ENCODE measurements at regions not wholly inside any gene's neighbourhood (a gene's known extent, or its start where the extent isn't known, plus 50 kb on each side); places are given as distances from the start of the nearest gene placed in this dataset.

- Mint-ChIP-seq H3K9me3 (no peaks in the 10 kb centered on the region), H3K4me3 (no peak overlapping the region), H3K4me1 (no peaks in the 10 kb centered on the region), H3K27ac (no peak overlapping the region), H3K36me3 (no peaks in the 10 kb centered on the region), H3K27me3 (ENCODE audit: low read depth in 3 of 3) (peaks cover 0 to 2% (median 0%) of the 10 kb centered on the region in 3 donors)
- whole genome bisulfite sequencing (ENCODE audit: insufficient coverage): no CpG with 5 or more reads among the region's 1 CpG
- no peak for TF ChIP-seq CTCF (IDR thresholded peaks at IDR 0.05)
- H3K9ac ChIP-seq (ENCODE audit: insufficient read depth, low read length, poor library complexity, severe bottlenecking): no peak overlapping the region
- no peaks in the 10 kb centered on the region for H3K27me3 ChIP-seq (ENCODE audit: control insufficient read depth in 2 of 2, insufficient read depth in 2 of 2, low read length in 2 of 2)
- H3K36me3 ChIP-seq (replicated peaks in 1 of 2; ENCODE audit: control insufficient read depth in 1 of 2, insufficient read depth in 2 of 2, low read length in 2 of 2): no peaks in the 10 kb centered on the region
- no peak for DNase-seq
- H3K4me1 ChIP-seq (ENCODE audit: control insufficient read depth in 1 of 2, insufficient read depth in 2 of 2, low read length in 2 of 2): no peaks in the 10 kb centered on the region
- no peaks in the 10 kb centered on the region for H3K79me2 ChIP-seq (ENCODE audit: insufficient read depth, low read length)
- no peak overlapping the region for H3K27ac ChIP-seq (ENCODE audit: low read depth in 1 of 2, low read length in 2 of 2)
- H3K4me3 ChIP-seq (replicated peaks in 1 of 3; ENCODE audit: low read depth in 2 of 3, low read length in 3 of 3): no peak overlapping the region
- H3K9me3 ChIP-seq (replicated peaks in 1 of 2; ENCODE audit: control insufficient read depth in 1 of 2, insufficient read depth in 1 of 2, low read length in 2 of 2): no peaks in the 10 kb centered on the region
- no peak overlapping the region for H2AFZ ChIP-seq (ENCODE audit: insufficient read depth, low read depth, low read length, poor library complexity, severe bottlenecking)
- no peak overlapping the region for H3K4me2 ChIP-seq (replicated peaks; ENCODE audit: extremely low read depth, low read length, poor library complexity, severe bottlenecking)
- intact Hi-C loops (cut with micrococcal nuclease): no loop called here
- no peaks in the 10 kb centered on the region for H4K20me1 ChIP-seq (ENCODE audit: insufficient read depth, low read length)
Measured at GRCh38 chrX:66920296-66920695, 281.4 kb upstream of the EDA2R start.

GRCh38 chrX:66919280-66919832, 280.5 kb upstream of the EDA2R start:
- no peaks in the 10 kb centered on the region for H3K79me2 ChIP-seq (ENCODE audit: insufficient read depth, low read length)
- Mint-ChIP-seq H3K4me1 (peaks cover 5% of the 10 kb centered on the region), H3K9me3 (no peaks in the 10 kb centered on the region), H3K4me3 (no peak overlapping the region), H3K36me3 (no peaks in the 10 kb centered on the region), H3K27me3 (ENCODE audit: low read depth in 3 of 3) (peaks cover 0 to 2% (median 0%) of the 10 kb centered on the region in 3 donors), H3K27ac (no peak overlapping the region)
- H3K4me1 ChIP-seq (ENCODE audit: control insufficient read depth in 1 of 2, insufficient read depth in 2 of 2, low read length in 2 of 2): no peaks in the 10 kb centered on the region
- no peak overlapping the region for H3K9ac ChIP-seq (ENCODE audit: insufficient read depth, low read length, poor library complexity, severe bottlenecking)
- no peaks in the 10 kb centered on the region for H3K36me3 ChIP-seq (replicated peaks in 1 of 2; ENCODE audit: control insufficient read depth in 1 of 2, insufficient read depth in 2 of 2, low read length in 2 of 2)
- no peak for TF ChIP-seq CTCF (IDR thresholded peaks at IDR 0.05)
- H3K4me2 ChIP-seq (replicated peaks; ENCODE audit: extremely low read depth, low read length, poor library complexity, severe bottlenecking): no peak overlapping the region
- intact Hi-C loops (cut with micrococcal nuclease): no loop called here
- no CpG with 5 or more reads among the region's 4 CpGs for WGBS (ENCODE audit: insufficient coverage)
- no peak for DNase-seq
- H3K27me3 ChIP-seq (ENCODE audit: control insufficient read depth in 2 of 2, insufficient read depth in 2 of 2, low read length in 2 of 2): no peaks in the 10 kb centered on the region
- H2AFZ ChIP-seq (ENCODE audit: insufficient read depth, low read depth, low read length, poor library complexity, severe bottlenecking): no peak overlapping the region
- H3K4me3 ChIP-seq (replicated peaks in 1 of 3; ENCODE audit: low read depth in 2 of 3, low read length in 3 of 3): no peak overlapping the region
- no peak overlapping the region for H3K27ac ChIP-seq (ENCODE audit: low read depth in 1 of 2, low read length in 2 of 2)
- no peaks in the 10 kb centered on the region for H4K20me1 ChIP-seq (ENCODE audit: insufficient read depth, low read length)
- H3K9me3 ChIP-seq (replicated peaks in 1 of 2; ENCODE audit: control insufficient read depth in 1 of 2, insufficient read depth in 1 of 2, low read length in 2 of 2): no peaks in the 10 kb centered on the region

Data from CD14-positive monocyte (primary cell).